Astrocyte (in vitro differentiated cells and primary cell): ENCODE measurements at regions not wholly inside any gene's neighbourhood (a gene's known extent, or its start where the extent isn't known, plus 50 kb on each side); places are given as distances from the start of the nearest gene placed in this dataset.

Source experiments
- DNase-seq: peaks from one replicate; pipeline ENCODE4 v3.0.0-alpha.2; 2010; ENCODE audit warnings: low read depth
- FAIRE-seq: peaks from 2 replicates; lab custom pipeline; 2011; peaks lifted over from hg19 to GRCh38; lab: Jason Lieb, UNC
- H2AFZ ChIP-seq: 2 replicates; pipeline ENCODE4 v1.6.0; 2012; ENCODE audit warnings: low read depth, low read length, inconsistent platforms
- H3K27ac ChIP-seq: 2 replicates; pipeline ENCODE4 v1.5.1; 2011; ENCODE audit warnings: low read depth, low read length, inconsistent platforms
- H3K27me3 ChIP-seq: 2 replicates; pipeline ENCODE4 v1.6.0; 2011; ENCODE audit warnings: low read length, inconsistent platforms; ENCODE audit not compliant: insufficient read depth
- H3K36me3 ChIP-seq: 2 replicates; pipeline ENCODE4 v1.5.1; 2011; ENCODE audit warnings: low read length, inconsistent platforms; ENCODE audit not compliant: insufficient read depth
- H3K4me1 ChIP-seq: 2 replicates; pipeline ENCODE4 v1.5.1; 2011; ENCODE audit warnings: low read length, inconsistent platforms; ENCODE audit not compliant: insufficient read depth
- H3K4me2 ChIP-seq: 2 replicates; pipeline ENCODE4 v1.6.0; 2012; ENCODE audit warnings: low read length, inconsistent platforms
- H3K4me3 ChIP-seq: 2 replicates; pipeline ENCODE4 v1.5.1; 2011; ENCODE audit warnings: low read depth, mild to moderate bottlenecking, low read length, inconsistent platforms; ENCODE audit not compliant: insufficient read depth
- H3K79me2 ChIP-seq: 2 replicates; pipeline ENCODE4 v1.6.0; 2012; ENCODE audit warnings: mild to moderate bottlenecking, low read length, inconsistent platforms; ENCODE audit not compliant: insufficient read depth
- H3K9ac ChIP-seq: 2 replicates; pipeline ENCODE4 v1.6.0; 2012; ENCODE audit warnings: mild to moderate bottlenecking, low read length, inconsistent platforms
- H3K9me3 ChIP-seq: 2 replicates; pipeline ENCODE4 v1.5.1; 2012; ENCODE audit warnings: low read depth, mild to moderate bottlenecking, low read length, inconsistent platforms; ENCODE audit not compliant: insufficient read depth
- H4K20me1 ChIP-seq: 2 replicates; pipeline ENCODE4 v1.6.0; 2012; ENCODE audit warnings: low read length, inconsistent platforms; ENCODE audit not compliant: insufficient read depth
- H3K27ac Mint-ChIP-seq: one replicate; pipeline ENCODE4 v1.8.0; 2021; ENCODE audit warnings: mild to moderate bottlenecking, mixed read lengths; ENCODE audit not compliant: unreplicated experiment
- H3K27me3 Mint-ChIP-seq: one replicate; pipeline ENCODE4 v1.8.0; 2021; ENCODE audit warnings: low read depth, mixed read lengths; ENCODE audit not compliant: unreplicated experiment
- H3K36me3 Mint-ChIP-seq: one replicate; pipeline ENCODE4 v1.8.0; 2021; ENCODE audit warnings: low read depth, mixed read lengths; ENCODE audit not compliant: unreplicated experiment
- H3K4me1 Mint-ChIP-seq: one replicate; pipeline ENCODE4 v1.8.0; 2021; ENCODE audit warnings: low read depth, mixed read lengths; ENCODE audit not compliant: unreplicated experiment
- H3K4me3 Mint-ChIP-seq: one replicate; pipeline ENCODE4 v1.8.0; 2021; ENCODE audit warnings: mild to moderate bottlenecking, moderate library complexity, mixed read lengths; ENCODE audit not compliant: unreplicated experiment
- H3K9me3 Mint-ChIP-seq: one replicate; pipeline ENCODE4 v1.8.0; 2021; ENCODE audit warnings: mild to moderate bottlenecking, mixed read lengths; ENCODE audit not compliant: unreplicated experiment
- EZH2 ChIP-seq: IDR thresholded peaks from 2 replicates; pipeline ENCODE4 v1.6.1; 2012; ENCODE audit warnings: mild to moderate bottlenecking, low read length, inconsistent platforms; ENCODE audit not compliant: insufficient read depth
- TF ChIP-seq, protein P1 (sequence below): IDR thresholded peaks from 2 replicates; pipeline ENCODE4 v1.5.1; 2011; ENCODE audit warnings: low read depth, mild to moderate bottlenecking, inconsistent platforms, low read length, moderate library complexity; ENCODE audit not compliant: insufficient read depth

DNA sequence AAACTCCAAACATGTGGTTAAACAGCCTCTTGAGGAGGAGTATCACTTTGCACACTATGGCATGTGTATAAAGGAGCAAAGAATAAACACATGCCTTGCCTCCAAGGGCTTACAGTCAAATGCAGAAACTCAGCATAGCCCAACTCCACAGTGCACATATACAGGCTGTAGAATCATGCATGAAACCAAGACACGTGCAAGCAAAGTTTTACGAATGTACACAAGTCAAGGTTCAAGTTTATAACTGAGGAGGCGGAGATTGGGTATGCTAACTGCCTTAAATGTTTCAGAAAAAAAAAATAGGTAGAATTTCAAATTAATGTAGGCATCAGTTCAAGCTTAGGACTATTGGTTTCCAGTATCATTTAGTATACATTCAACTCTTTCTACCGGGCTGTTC lies 321.1 kb downstream of the SOX9 start:
- no peak overlapping the region for H3K4me3 ChIP-seq
- peaks cover 13% of the 10 kb centered on the region for H3K4me1 Mint-ChIP-seq
- peaks cover 4% of the 10 kb centered on the region for H3K36me3 Mint-ChIP-seq
- no peak overlapping the region for H3K4me2 ChIP-seq
- peaks cover 82% of the 10 kb centered on the region for H4K20me1 ChIP-seq
- no peak overlapping the region for H3K4me3 Mint-ChIP-seq
- no peaks in the 10 kb centered on the region for H3K9me3 Mint-ChIP-seq
- H3K27me3 ChIP-seq, result no peaks in the 10 kb centered on the region
- H3K79me2 ChIP-seq, result peaks cover 90% of the 10 kb centered on the region
- no peaks in the 10 kb centered on the region for H3K9me3 ChIP-seq
- H3K27ac Mint-ChIP-seq, result no peak overlapping the region
- DNase-seq (no peak), FAIRE-seq (no peak)
- no peaks in the 10 kb centered on the region for H3K4me1 ChIP-seq
- no peaks in the 10 kb centered on the region for H3K36me3 ChIP-seq
- no peak overlapping the region for H3K9ac ChIP-seq
- no peak overlapping the region for H3K27ac ChIP-seq
- no peak overlapping the region for H2AFZ ChIP-seq
- no peaks in the 10 kb centered on the region for H3K27me3 Mint-ChIP-seq
- TF ChIP-seq, protein P1, sequence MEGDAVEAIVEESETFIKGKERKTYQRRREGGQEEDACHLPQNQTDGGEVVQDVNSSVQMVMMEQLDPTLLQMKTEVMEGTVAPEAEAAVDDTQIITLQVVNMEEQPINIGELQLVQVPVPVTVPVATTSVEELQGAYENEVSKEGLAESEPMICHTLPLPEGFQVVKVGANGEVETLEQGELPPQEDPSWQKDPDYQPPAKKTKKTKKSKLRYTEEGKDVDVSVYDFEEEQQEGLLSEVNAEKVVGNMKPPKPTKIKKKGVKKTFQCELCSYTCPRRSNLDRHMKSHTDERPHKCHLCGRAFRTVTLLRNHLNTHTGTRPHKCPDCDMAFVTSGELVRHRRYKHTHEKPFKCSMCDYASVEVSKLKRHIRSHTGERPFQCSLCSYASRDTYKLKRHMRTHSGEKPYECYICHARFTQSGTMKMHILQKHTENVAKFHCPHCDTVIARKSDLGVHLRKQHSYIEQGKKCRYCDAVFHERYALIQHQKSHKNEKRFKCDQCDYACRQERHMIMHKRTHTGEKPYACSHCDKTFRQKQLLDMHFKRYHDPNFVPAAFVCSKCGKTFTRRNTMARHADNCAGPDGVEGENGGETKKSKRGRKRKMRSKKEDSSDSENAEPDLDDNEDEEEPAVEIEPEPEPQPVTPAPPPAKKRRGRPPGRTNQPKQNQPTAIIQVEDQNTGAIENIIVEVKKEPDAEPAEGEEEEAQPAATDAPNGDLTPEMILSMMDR, result no peak
- TF ChIP-seq EZH2, result no peak

DNA sequence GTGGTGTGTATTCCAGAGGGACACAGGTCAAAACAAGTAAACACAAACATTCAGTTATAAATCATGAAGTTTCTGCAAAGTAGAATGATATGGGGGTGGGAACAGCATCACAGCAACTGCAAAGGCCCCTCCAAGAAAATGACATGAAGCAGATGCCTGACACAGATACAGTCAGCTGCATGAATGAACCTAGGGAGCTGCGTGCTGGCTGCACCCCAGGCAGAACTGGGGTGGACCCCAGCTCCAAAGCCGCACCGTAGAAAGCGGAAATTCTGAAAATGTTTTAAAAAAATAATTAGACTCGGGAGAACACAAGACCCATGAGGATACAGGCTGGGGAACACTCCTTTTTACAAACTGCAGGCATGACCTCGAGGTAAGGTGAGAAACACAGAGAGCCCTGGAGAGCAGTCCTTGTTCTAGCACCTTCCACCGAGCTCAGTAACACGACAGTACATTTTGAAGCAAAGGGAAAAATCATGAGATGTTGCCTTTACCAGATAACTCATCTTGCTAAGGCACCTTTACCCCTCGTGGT lies 323.8 kb downstream of the SOX9 start:
- H3K9ac ChIP-seq, result no peak overlapping the region
- peaks cover 4% of the 10 kb centered on the region for H3K36me3 Mint-ChIP-seq
- peaks cover 90% of the 10 kb centered on the region for H3K79me2 ChIP-seq
- no peaks in the 10 kb centered on the region for H3K36me3 ChIP-seq
- no peak overlapping the region for H3K27ac Mint-ChIP-seq
- no peaks in the 10 kb centered on the region for H3K9me3 Mint-ChIP-seq
- DNase-seq (no peak), FAIRE-seq (no peak)
- no peak for TF ChIP-seq EZH2
- TF ChIP-seq, protein P1, result no peak
- no peak overlapping the region for H2AFZ ChIP-seq
- no peak overlapping the region for H3K4me3 Mint-ChIP-seq
- H3K27ac ChIP-seq, result no peak overlapping the region
- no peaks in the 10 kb centered on the region for H3K9me3 ChIP-seq
- no peak overlapping the region for H3K4me2 ChIP-seq
- H3K4me3 ChIP-seq, result no peak overlapping the region
- no peaks in the 10 kb centered on the region for H3K27me3 Mint-ChIP-seq
- peaks cover 13% of the 10 kb centered on the region for H3K4me1 Mint-ChIP-seq
- no peaks in the 10 kb centered on the region for H3K27me3 ChIP-seq
- H3K4me1 ChIP-seq, result no peaks in the 10 kb centered on the region
- H4K20me1 ChIP-seq, result peaks cover 83% of the 10 kb centered on the region

DNA sequence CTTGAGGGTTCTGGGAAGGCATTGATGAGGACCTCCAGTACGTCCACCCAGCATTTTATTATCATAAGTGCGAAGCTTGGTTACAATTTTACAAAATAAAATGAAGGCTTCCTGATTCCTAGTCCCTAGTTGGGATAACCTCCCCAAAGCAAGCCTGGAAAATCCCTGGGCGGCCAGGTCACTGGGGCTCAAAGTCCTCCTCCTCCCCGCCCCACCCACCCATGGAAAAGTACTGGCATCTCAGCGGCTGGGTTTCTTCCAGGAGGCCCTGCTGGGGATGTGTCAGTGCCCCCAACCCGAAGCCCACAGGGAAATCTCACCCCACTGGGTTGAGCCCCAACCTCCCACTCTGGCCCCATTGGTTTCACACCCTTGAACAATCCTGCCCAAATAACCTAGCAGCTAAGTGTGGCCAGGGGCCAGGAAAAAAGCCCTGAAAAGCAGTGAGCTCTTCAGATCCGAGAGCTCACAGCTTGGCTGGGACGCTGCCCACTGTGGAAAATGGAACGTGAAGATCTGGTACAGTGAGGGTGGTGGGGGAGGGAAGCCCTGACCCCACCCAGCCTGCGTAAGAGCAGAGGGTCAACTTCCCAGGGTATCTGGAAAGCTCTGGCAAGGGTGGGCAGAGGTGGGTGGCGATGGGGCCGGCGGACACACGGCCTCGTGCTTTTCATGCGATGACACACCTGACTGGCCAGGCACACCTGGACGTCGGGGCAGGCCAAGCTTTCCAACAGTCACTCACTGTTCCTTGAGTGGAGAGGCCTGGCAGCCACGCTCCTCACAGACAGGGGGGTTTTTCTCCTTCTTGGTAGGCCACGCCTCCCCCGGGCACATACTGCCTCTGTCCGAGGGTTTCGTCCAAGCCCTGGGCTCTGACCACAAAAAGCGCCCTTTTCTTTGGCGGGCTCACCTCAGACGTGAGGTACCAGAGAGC lies 324.5 kb downstream of the SOX9 start:
- peaks cover 80% of the 10 kb centered on the region for H4K20me1 ChIP-seq
- no peak for FAIRE-seq

More for the DNA sequence above, 324.5 kb downstream of the SOX9 start:
- no peak for DNase-seq
- Histone ChIP-seq H3K27me3 (no peaks in the 10 kb centered on the region), H3K4me2 (no peak overlapping the region), H2AFZ (no peak overlapping the region), H3K36me3 (no peaks in the 10 kb centered on the region), H3K27ac (no peak overlapping the region), H3K4me3 (no peak overlapping the region), H3K4me1 (no peaks in the 10 kb centered on the region), H3K9ac (no peak overlapping the region), H3K9me3 (no peaks in the 10 kb centered on the region), H3K79me2 (peaks cover 90% of the 10 kb centered on the region)
- H3K4me3 Mint-ChIP-seq, result no peak overlapping the region
- H3K27ac Mint-ChIP-seq, result no peak overlapping the region
- no peaks in the 10 kb centered on the region for H3K36me3 Mint-ChIP-seq
- no peaks in the 10 kb centered on the region for H3K9me3 Mint-ChIP-seq
- TF ChIP-seq, protein P1, result no peak
- TF ChIP-seq EZH2, result no peak
- H3K4me1 Mint-ChIP-seq, result peaks cover 7% of the 10 kb centered on the region
- no peaks in the 10 kb centered on the region for H3K27me3 Mint-ChIP-seq
